Retinal pigment epithelial cell (primary cell): ENCODE measurements at regions not wholly inside any gene's neighbourhood (a gene's known extent, or its start where the extent isn't known, plus 50 kb on each side); places are given as distances from the start of the nearest gene placed in this dataset.

Experiments used
- DNase-seq: peaks from one replicate; pipeline ENCODE4 v3.0.0-alpha.2; 2010; ENCODE audit warnings: low read depth
- H3K4me3 ChIP-seq: 2 replicates; pipeline ENCODE4 v1.5.1; 2011; ENCODE audit warnings: mild to moderate bottlenecking, low read length, control low read depth, moderate library complexity
- CTCF ChIP-seq: conservative IDR thresholded peaks from 2 replicates; pipeline ENCODE4 v1.5.1; 2011; ENCODE audit warnings: low read depth, low read length, control low read depth, inconsistent platforms

- DNase-seq = no peak
- no peak for TF ChIP-seq CTCF
These were observed 227.7 kb downstream of the GPD2 start for GRCh38 chr2:156663757-156664409.

GRCh38 chr2:156666130-156666785 is 230.1 kb downstream of the GPD2 start:
- no peak for DNase-seq
- H3K4me3 ChIP-seq = no peak overlapping the region
- no peak for TF ChIP-seq CTCF

More at GRCh38 chr2:156663757-156664409, 227.7 kb downstream of the GPD2 start:
- H3K4me3 ChIP-seq = no peak overlapping the region

- TF ChIP-seq CTCF = no peak
- no peak for DNase-seq
- H3K4me3 ChIP-seq = no peak overlapping the region
These were observed 233.9 kb downstream of the GPD2 start for GRCh38 chr2:156670104-156670503.

- DNase-seq = no peak
- TF ChIP-seq CTCF = no peak
- no peak overlapping the region for H3K4me3 ChIP-seq
These were observed 235.7 kb downstream of the GPD2 start for GRCh38 chr2:156671706-156672361.

- H3K4me3 ChIP-seq = no peak overlapping the region
- no peak for DNase-seq
- no peak for TF ChIP-seq CTCF
These were observed 236.6 kb downstream of the GPD2 start for GRCh38 chr2:156672556-156673332.

- no peak overlapping the region for H3K4me3 ChIP-seq
- TF ChIP-seq CTCF = no peak
- DNase-seq = no peak
These were observed 237.1 kb downstream of the GPD2 start for GRCh38 chr2:156673333-156673615.
